NCI-H774 (cell line): ENCODE measurements at regions not wholly inside any gene's neighbourhood (a gene's known extent, or its start where the extent isn't known, plus 50 kb on each side); places are given as distances from the start of the nearest gene placed in this dataset.
"Not testable (repeated sequence)": the region's sequence is repeated elsewhere in the genome, so short reads cannot be mapped to it uniquely, and the experiment has no call there.

ENCODE experiments used
- DNase-seq: peaks from one replicate; lab custom pipeline; 2025; lab: John Stamatoyannopoulos, UW

- DNase-seq, result no peak
Observed at GRCh38 chr12:47348206-47348605, 268.4 kb upstream of the AMIGO2 start.

GRCh38 chr12:47346251-47347019, 266.7 kb upstream of the AMIGO2 start:
- DNase-seq, result peak; percentile 3

- no peak for DNase-seq
Observed at GRCh38 chr12:47343684-47344567, 264.2 kb upstream of the AMIGO2 start.

GRCh38 chr12:47340411-47341015, 260.8 kb upstream of the AMIGO2 start:
- DNase-seq, result no peak

GRCh38 chr12:47337581-47337980, 257.8 kb upstream of the AMIGO2 start:
- DNase-seq, result no peak

GRCh38 chr12:47333271-47333858, 253.6 kb upstream of the AMIGO2 start:
- not testable (repeated sequence) for DNase-seq

- no peak for DNase-seq
Observed at GRCh38 chr12:47328831-47329545, 249.2 kb upstream of the AMIGO2 start.

GRCh38 chr12:47326190-47326589, 246.4 kb upstream of the AMIGO2 start:
- no peak for DNase-seq

GRCh38 chr12:47323802-47324201, 244.0 kb upstream of the AMIGO2 start:
- no peak for DNase-seq

GRCh38 chr12:47321436-47321835, 241.7 kb upstream of the AMIGO2 start:
- no peak for DNase-seq

- no peak for DNase-seq
Observed at GRCh38 chr12:47319746-47320145, 240.0 kb upstream of the AMIGO2 start.

GRCh38 chr12:47318963-47319362, 239.2 kb upstream of the AMIGO2 start:
- DNase-seq, result no peak

- DNase-seq, result peak; percentile 59
Observed at GRCh38 chr12:47317175-47317915, 237.6 kb upstream of the AMIGO2 start.

GRCh38 chr12:47316609-47317049, 236.9 kb upstream of the AMIGO2 start:
- DNase-seq, result peak; percentile 14

GRCh38 chr12:47314996-47315395, 235.2 kb upstream of the AMIGO2 start:
- DNase-seq, result no peak

GRCh38 chr12:47312808-47313426, 233.2 kb upstream of the AMIGO2 start:
- no peak for DNase-seq

- DNase-seq, result no peak
Observed at GRCh38 chr12:47312147-47312546, 232.4 kb upstream of the AMIGO2 start.

GRCh38 chr12:47311568-47311967, 231.8 kb upstream of the AMIGO2 start:
- no peak for DNase-seq

GRCh38 chr12:47311010-47311409, 231.3 kb upstream of the AMIGO2 start:
- no peak for DNase-seq

GRCh38 chr12:47308672-47309071, 228.9 kb upstream of the AMIGO2 start:
- DNase-seq, result no peak
